ENCODE measurements at regions not wholly inside any gene's neighbourhood (a gene's known extent, or its start where the extent isn't known, plus 50 kb on each side); places are given as distances from the start of the nearest gene placed in this dataset.

- no peaks in the 10 kb centered on the region for H3K4me1 ChIP-seq (ENCODE audit: insufficient read depth, low read length)
- CTCF ChIA-PET = no interaction called here
Observed at GRCh38 chr2:34045101-34045655, 446.1 kb upstream of the FAM98A start.

DNA sequence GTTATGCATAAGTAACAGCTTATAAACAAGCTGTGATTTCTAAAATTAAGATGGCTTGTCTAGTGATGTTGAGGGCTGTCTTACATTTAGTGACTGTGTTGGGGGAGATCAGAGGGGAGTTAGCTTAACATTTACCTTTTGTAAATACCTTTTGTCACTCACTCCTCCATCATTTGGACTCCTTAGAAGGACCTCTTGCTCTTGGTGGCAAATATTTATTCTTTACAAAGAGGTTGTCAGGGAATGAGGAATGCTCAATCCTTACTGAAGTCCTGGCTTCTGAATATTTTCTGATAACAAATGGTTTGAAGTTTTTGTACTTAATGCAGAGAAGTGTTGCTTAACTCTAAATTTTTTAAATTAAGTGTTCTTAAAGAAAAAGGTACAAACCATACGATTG is 438.8 kb upstream of the FAM98A start:
- ATAC-seq = no peak
- H3K4me2 ChIP-seq (ENCODE audit: low read length) = no peak overlapping the region
- H3K9me3 ChIP-seq (ENCODE audit: low read length) = no peaks in the 10 kb centered on the region
- H3K79me2 ChIP-seq (ENCODE audit: low read length) = no peaks in the 10 kb centered on the region
- H2AFZ ChIP-seq (ENCODE audit: low read length) = no peak overlapping the region
- ChIA-PET CTCF (no interaction called here), POLR2A (ENCODE audit: unreplicated experiment) (no interaction called here)
- no peaks in the 10 kb centered on the region for H4K20me1 ChIP-seq (ENCODE audit: low read length)
- H3K4me3 ChIP-seq (ENCODE audit: low read length) = no peak overlapping the region
- no peaks in the 10 kb centered on the region for H3K36me3 ChIP-seq (ENCODE audit: low read depth, low read length)
- H3F3A ChIP-seq (ENCODE audit: low read length, unreplicated experiment) = no peaks in the 10 kb centered on the region
- TF ChIP-seq, protein P1, sequence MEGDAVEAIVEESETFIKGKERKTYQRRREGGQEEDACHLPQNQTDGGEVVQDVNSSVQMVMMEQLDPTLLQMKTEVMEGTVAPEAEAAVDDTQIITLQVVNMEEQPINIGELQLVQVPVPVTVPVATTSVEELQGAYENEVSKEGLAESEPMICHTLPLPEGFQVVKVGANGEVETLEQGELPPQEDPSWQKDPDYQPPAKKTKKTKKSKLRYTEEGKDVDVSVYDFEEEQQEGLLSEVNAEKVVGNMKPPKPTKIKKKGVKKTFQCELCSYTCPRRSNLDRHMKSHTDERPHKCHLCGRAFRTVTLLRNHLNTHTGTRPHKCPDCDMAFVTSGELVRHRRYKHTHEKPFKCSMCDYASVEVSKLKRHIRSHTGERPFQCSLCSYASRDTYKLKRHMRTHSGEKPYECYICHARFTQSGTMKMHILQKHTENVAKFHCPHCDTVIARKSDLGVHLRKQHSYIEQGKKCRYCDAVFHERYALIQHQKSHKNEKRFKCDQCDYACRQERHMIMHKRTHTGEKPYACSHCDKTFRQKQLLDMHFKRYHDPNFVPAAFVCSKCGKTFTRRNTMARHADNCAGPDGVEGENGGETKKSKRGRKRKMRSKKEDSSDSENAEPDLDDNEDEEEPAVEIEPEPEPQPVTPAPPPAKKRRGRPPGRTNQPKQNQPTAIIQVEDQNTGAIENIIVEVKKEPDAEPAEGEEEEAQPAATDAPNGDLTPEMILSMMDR (conservative IDR thresholded peaks at IDR 0.05; ENCODE audit: low read depth, low read length) = no peak
- no peak overlapping the region for H3K27ac ChIP-seq (ENCODE audit: low read length)
- no peak for DNase-seq
- no peaks in the 10 kb centered on the region for H3K4me1 ChIP-seq (ENCODE audit: insufficient read depth, low read length)
- H3K9ac ChIP-seq (ENCODE audit: low read length) = no peak overlapping the region
- H3K27me3 ChIP-seq (ENCODE audit: low read length) = no peaks in the 10 kb centered on the region
- no TSS peak for BruUV-seq (replicated peaks)
- intact Hi-C loops (cut with micrococcal nuclease) = no loop called here
- H3K9me2 ChIP-seq (replicated peaks; ENCODE audit: low read length) = no peaks in the 10 kb centered on the region

More at GRCh38 chr2:34045101-34045655, 446.1 kb upstream of the FAM98A start:
- POLR2A ChIA-PET (ENCODE audit: unreplicated experiment) = no interaction called here
- DNase-seq (no peak), ATAC-seq (no peak)
- no peaks in the 10 kb centered on the region for H3K9me2 ChIP-seq (replicated peaks; ENCODE audit: low read length)
- no peak overlapping the region for H3K27ac ChIP-seq (ENCODE audit: low read length)
- H3K9me3 ChIP-seq (ENCODE audit: low read length) = no peaks in the 10 kb centered on the region
- no peaks in the 10 kb centered on the region for H4K20me1 ChIP-seq (ENCODE audit: low read length)
- no peak overlapping the region for H3K4me2 ChIP-seq (ENCODE audit: low read length)
- no peak overlapping the region for H3K4me3 ChIP-seq (ENCODE audit: low read length)
- no peak for TF ChIP-seq EZH2phosphoT487 (IDR thresholded peaks at IDR 0.05; ENCODE audit: borderline replicate concordance, low read length)
- TF ChIP-seq, protein P1 (conservative IDR thresholded peaks at IDR 0.05; ENCODE audit: low read depth, low read length) = no peak
- TF ChIP-seq EZH2 (IDR thresholded peaks at IDR 0.05; ENCODE audit: low read length, unreplicated experiment) = no peak
- H3K36me3 ChIP-seq (ENCODE audit: low read depth, low read length) = no peaks in the 10 kb centered on the region
- H3K27me3 ChIP-seq (ENCODE audit: low read length) = peaks cover 35% of the 10 kb centered on the region
- no peak overlapping the region for H2AFZ ChIP-seq (ENCODE audit: low read length)
- no TSS peak for BruUV-seq (replicated peaks)
- no peak overlapping the region for H3K9ac ChIP-seq (ENCODE audit: low read length)
- H3F3A ChIP-seq (ENCODE audit: low read length, unreplicated experiment) = no peaks in the 10 kb centered on the region
- intact Hi-C loops (cut with micrococcal nuclease) = no loop called here
- no peaks in the 10 kb centered on the region for H3K79me2 ChIP-seq (ENCODE audit: low read length)

DNA sequence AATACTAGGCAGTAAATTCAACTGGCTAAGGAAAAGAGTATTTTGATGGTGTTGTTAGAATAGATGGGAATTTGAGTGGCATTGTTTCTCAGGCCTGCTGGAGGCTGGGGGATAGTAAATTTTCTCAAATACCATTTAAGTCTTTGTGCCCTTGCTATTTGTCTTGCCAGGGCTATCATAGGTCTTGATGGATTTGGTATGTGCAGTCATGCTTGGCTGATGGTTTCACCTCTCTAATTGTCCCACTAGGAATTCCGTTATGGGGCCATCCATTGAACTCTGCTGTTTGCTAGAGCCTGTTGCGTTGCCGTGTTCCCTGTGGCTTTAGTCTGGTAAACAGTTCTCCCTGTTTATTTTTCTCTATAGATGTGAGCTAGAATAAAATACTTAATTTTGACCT is 438.1 kb upstream of the FAM98A start:
- TF ChIP-seq EZH2 (IDR thresholded peaks at IDR 0.05; ENCODE audit: low read length, unreplicated experiment) (no peak), EZH2phosphoT487 (IDR thresholded peaks at IDR 0.05; ENCODE audit: borderline replicate concordance, low read length) (no peak)
- TF ChIP-seq, protein P1 (conservative IDR thresholded peaks at IDR 0.05; ENCODE audit: low read depth, low read length) = no peak
- no peaks in the 10 kb centered on the region for H3K36me3 ChIP-seq (ENCODE audit: low read depth, low read length)
- intact Hi-C loops (cut with micrococcal nuclease) = no loop called here
- H3K27ac ChIP-seq (ENCODE audit: low read length) = no peak overlapping the region
- no peaks in the 10 kb centered on the region for H3F3A ChIP-seq (ENCODE audit: low read length, unreplicated experiment)
- H3K9me2 ChIP-seq (replicated peaks; ENCODE audit: low read length) = no peaks in the 10 kb centered on the region
- H3K9me3 ChIP-seq (ENCODE audit: low read length) = no peaks in the 10 kb centered on the region
- H2AFZ ChIP-seq (ENCODE audit: low read length) = no peak overlapping the region
- DNase-seq (no peak), ATAC-seq (no peak)
- H3K9ac ChIP-seq (ENCODE audit: low read length) = no peak overlapping the region
- H4K20me1 ChIP-seq (ENCODE audit: low read length) = no peaks in the 10 kb centered on the region
- no peaks in the 10 kb centered on the region for H3K27me3 ChIP-seq (ENCODE audit: low read length)
- CTCF ChIA-PET = no interaction called here
- H3K4me1 ChIP-seq (ENCODE audit: insufficient read depth, low read length) = no peaks in the 10 kb centered on the region
- no peaks in the 10 kb centered on the region for H3K79me2 ChIP-seq (ENCODE audit: low read length)
- H3K4me3 ChIP-seq (ENCODE audit: low read length) = no peak overlapping the region
- BruUV-seq (replicated peaks) = no TSS peak
- POLR2A ChIA-PET (ENCODE audit: unreplicated experiment) = no interaction called here
- no peak overlapping the region for H3K4me2 ChIP-seq (ENCODE audit: low read length)
